DMS 273 (cell line): ENCODE measurements at regions not wholly inside any gene's neighbourhood (a gene's known extent, or its start where the extent isn't known, plus 50 kb on each side); places are given as distances from the start of the nearest gene placed in this dataset.

ENCODE experiments used
- DNase-seq: peaks from one replicate; lab custom pipeline; 2025; ENCODE audit not compliant: unreplicated experiment; lab: John Stamatoyannopoulos, UW

DNA sequence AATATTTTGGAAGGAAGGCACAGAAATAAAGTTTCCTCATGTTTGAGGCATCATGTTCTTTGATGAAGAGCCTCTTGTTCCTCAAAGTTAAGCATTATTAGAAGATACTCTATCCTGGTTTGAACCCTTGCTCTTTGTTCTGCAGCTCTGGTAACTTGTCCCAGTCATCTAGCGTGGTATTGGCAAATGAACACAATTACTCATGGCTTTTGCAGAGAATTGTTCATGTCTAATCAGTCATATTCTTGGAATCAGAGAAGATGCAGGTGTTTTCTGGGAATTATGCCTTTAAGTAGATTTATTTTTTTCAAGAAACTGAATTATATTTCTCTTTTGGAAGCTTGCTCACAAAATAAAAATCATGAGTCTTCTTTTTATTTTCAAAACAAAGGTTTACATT, 52.9 kb upstream of the HPGDS start:
- no peak for DNase-seq

GRCh38 chr4:94396984-94397383, 54.3 kb upstream of the HPGDS start:
- DNase-seq, result no peak

DNA sequence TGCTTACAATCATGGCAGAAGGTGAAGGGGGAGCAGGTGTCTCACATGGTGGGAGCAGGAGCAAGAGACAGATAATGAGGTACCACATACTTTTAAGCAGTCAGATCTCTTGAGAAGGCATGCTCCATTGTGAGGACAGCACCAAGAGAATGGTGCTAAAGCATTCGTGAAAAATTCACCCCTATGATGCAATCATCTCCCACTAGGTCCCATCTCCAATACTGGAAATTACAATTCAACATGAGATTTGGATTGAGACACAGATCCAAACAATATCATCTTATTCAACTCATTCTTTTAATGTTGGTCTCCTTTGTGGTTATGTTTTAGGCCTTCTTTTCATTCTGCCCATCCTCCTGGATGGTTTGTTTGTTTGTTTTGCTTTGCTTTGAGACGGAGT, 54.1 kb upstream of the PDLIM5 start:
- no peak for DNase-seq

DNA sequence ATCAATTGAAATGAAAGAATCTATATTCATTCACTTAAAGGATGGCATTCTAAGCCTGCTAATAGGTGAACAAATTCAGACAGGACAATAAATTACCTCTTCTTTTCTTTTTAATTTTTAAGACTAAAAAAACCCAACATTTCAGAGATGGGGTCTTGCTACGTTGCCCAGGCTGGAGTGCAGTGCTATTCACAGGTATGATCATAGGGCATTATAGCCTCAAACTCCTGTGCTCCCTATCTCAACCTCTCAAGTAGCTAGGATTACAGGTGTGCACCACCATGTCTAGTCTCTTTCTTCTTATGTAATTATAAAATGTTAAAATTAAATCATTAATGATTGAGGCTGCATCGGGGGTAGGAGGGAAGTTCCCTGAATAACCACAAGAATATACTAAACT, 52.5 kb upstream of the PDLIM5 start:
- no peak for DNase-seq

- DNase-seq, result peak; percentile 71
Observed at GRCh38 chr4:94399721-94400120, 52.0 kb upstream of the PDLIM5 start.

GRCh38 chr4:94400191-94400590, 51.6 kb upstream of the PDLIM5 start:
- DNase-seq, result no peak
